NOMO-1 treated with dmso at 0.1 percent for 144 hours (cell line): ENCODE measurements at regions not wholly inside any gene's neighbourhood (a gene's known extent, or its start where the extent isn't known, plus 50 kb on each side); places are given as distances from the start of the nearest gene placed in this dataset.

Source experiments
- DNase-seq: peaks from one replicate; lab custom pipeline; 2025; ENCODE audit not compliant: unreplicated experiment; lab: John Stamatoyannopoulos, UW

- no peak for DNase-seq
Measured at GRCh38 chr1:239322369-239322768, 64.0 kb upstream of the CHRM3 start.

- DNase-seq = no peak
Measured at GRCh38 chr1:239321877-239322276, 64.5 kb upstream of the CHRM3 start.

- DNase-seq = no peak
Measured at GRCh38 chr1:239317948-239318347, 68.4 kb upstream of the CHRM3 start.

GRCh38 chr1:239315631-239316217 is 70.6 kb upstream of the CHRM3 start:
- no peak for DNase-seq

DNA sequence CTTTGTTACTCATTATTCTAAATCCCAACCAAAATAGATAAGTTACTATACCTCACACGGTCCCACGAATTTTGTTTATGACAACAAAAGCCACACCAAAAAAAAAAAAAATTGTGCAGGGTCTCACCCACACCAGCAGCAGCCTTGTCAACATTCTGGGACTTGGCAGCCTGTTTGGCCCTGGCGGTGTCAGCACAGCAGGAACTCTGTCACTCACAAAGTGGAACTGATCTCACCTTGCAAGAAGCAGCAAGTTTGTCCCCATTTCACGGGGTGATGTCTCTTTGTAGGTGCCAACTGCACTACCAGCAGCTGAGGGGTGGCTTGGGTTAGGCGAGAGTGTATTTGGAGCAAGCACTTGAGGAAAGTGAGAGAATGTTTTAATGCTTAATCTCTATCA is 75.0 kb upstream of the CHRM3 start:
- DNase-seq = no peak

DNA sequence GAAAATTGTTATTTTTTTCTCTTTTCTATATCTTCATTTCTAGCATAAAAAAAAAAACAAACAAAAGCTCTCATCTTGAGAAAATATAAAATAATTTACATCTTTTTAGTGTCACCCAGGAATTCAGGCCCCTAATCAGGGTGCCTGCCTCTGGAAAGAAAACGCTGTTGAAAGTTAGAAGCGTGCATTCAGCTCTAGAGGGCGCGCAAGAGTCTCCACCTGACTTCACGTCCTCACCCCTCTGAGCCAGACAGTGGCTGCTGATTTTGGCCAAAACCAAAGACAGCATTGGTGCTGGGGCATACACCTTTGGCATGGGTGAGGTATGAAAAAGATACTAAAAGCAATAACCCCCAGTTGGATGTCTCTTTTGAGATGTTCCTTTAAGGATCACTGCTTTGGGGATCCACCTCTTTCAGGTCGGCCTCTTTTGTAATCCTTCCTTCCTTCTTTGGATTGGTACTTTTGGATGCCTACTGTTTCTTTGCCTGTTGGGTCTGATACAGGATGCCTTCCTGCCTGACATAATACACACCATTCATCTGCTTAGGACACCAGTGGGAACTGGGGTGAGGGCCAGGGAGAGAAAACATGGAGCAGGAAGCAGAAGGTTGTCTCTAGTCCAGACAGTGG is 77.6 kb upstream of the CHRM3 start:
- DNase-seq = no peak

- no peak for DNase-seq
Measured at GRCh38 chr1:239307886-239308285, 78.5 kb upstream of the CHRM3 start.

DNA sequence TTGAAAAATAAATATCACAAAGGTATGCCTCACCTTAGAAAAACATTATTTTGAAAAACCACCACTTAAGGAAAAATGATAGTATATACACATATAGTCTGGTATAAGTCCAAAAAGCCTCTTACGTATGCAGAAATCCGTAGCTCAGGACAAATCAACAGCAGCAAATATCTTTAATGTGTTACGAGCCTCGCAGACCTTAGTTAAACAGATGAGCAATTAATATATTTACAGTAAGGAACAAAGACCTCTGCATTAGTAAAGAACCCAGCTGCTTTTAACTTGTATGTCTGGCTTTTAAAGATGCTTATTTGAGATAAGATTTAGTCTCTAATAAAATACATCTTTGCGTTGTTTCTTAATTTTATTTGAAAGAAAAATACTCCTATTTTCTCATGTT is 79.9 kb upstream of the CHRM3 start:
- no peak for DNase-seq

DNA sequence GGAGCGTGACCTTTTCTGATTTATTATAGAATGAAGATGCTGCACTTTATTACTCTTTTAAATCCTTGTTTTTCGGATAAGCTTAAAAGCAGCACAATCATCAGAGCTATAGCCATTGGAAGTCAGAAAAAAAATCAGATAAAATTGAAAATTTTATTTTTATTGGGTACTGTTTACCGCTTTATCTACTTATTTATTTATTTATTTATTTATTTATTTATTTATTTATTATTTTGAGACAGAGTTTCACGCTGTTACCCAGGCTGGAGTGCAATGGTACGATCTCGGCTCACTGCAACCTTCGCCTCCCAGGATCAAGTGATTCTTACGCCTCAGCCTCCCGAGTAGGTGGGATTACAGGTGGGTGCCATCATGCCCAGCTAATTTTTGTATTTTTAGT is 83.1 kb upstream of the CHRM3 start:
- DNase-seq = no peak

DNA sequence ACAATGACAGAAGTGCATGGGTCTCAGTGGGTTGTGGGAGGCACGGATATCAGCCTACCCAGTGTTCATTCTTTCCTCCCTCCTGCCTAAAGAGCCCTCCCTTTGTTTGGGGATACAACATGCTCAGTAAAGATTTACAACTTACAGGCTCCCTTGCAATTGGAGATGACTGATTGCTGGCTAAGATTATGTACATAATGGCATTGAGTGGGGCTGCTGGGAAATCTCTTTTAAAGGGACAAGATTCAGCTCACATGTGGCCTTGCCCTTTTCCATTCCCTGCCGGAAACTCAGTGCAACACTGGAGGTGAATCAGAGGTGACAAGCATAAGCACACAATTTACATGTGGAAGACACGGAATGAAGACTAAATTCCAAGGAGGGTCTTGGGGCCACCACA is 83.7 kb upstream of the CHRM3 start:
- no peak for DNase-seq

DNA sequence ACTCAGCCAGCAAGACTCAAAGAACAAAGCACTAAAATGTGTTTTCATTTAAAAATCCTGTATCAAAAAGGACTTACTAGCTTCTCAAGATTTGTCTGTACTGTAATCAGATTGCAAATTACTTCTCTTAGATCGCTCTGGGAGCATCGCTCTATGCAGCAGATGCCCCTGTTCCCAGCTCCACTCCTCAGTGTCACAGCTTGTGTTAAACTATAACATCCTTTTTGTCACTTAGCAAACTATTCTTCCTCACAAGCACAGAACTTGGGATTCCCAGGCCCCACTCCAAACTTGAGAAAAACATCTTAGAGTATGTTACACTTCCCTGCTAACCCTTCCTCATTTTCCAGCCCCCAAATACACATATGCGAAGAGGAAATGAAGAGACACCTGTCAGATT is 85.1 kb upstream of the CHRM3 start:
- no peak for DNase-seq

DNA sequence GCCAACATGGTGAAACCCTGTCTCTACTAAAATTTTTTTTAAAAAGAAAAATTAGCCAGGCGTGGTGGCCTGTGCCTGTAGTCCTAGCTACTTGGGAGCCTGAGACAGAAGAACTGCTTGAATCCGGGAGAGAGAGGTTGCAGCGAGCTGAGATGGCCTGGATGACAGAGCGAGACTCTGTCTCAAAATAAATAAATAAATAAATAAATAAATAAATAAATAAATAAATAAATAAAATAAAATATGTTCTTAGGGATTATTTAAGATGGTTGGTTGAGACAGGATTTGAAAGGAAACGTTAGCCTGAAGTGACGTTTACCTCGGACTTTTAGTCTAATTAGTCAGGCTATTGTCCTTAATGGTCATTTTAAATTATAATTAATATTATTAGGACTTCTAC is 88.5 kb upstream of the CHRM3 start:
- DNase-seq = no peak

DNA sequence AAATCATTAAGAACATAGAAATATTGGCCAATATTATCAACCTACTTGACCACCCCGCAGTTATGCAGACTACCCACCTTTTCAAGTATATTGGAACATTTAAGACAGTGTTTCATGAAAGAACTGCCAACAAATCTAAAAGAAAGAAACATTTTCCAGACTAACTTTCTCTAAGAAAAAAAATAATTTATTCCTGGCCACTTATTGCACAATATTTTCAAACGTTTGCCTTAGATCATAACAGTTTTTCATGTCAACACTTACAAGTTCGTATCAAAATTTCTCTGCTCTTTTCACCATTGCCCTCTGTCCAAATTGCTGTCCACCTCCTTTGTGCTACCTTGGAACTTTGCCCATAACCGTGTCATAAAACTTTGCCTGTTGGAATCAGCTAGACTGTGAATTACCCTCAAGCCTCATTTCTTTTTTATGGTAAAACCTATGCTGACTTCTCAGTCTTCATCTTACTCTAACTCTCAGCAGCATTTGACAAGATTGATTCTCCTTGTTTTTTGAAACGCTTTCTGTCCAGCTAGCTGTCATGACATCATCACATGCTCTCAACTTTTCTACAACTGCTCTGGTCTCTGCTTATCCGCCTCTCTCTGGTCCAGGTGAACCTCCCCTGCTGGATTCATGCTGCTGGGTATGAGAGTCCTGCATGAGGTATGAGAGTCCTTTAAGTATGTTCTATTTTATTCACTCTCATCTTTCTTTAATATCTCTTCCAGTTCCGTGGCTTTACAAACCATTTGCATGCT is 92.8 kb upstream of the CHRM3 start:
- no peak for DNase-seq

DNA sequence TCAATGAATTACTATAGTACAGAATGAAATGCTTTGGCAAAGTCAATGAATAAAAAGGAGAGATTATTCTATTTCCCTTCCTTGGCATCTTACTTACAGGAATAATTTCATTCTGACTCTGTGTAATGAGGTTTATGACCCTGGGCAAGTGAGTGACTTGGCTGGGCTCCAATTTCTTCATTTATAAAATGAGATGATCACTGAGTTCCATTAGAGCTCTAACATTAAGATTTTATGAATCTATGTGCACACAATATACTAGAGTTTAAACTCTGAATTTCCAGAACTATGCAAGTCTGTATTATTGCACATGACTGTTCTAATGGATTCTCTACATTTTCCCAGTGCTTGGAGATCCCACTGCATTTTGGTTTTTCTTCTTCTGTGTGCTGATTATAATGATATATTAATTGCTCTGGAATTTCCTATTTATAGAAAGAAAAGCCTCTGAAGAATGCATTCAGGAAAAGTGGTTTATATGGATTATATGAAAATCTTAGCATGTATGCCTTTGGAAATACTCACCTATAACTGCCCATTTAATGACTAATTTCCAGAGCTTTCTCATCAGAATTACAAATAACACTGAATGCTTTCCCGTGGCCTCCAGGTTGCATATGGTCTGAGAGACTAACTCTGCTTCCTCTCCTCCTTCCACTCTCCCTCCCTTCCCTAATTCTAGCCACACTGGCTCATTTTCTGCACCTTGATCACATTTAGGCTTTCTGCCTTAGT is 97.4 kb upstream of the CHRM3 start:
- DNase-seq = no peak

GRCh38 chr1:239287296-239287695 is 99.1 kb upstream of the CHRM3 start:
- DNase-seq = no peak

DNA sequence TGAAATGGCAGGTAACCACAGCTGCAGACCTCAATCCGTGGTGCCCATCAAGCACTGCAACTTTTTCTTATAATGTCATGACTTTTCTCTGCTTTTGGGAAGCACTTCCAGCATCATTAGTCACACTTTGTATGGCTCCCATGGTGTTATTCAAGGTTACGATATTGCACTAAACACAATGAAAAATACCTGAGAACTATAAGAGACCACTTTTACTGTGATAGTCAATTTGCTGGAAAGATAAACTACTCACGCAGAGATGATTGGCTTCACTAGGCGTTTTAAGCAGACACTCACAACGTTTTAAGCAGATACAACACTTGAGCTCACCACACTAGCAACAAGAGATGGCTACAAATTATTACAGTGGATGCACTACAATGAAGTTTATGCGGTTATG is 103.2 kb upstream of the CHRM3 start:
- no peak for DNase-seq

GRCh38 chr1:239282411-239282810 is 104.0 kb upstream of the CHRM3 start:
- DNase-seq = no peak

GRCh38 chr1:239276051-239276450 is 110.3 kb upstream of the CHRM3 start:
- no peak for DNase-seq

- no peak for DNase-seq
Measured at GRCh38 chr1:239274242-239274830, 112.0 kb upstream of the CHRM3 start.

- DNase-seq = no peak
Measured at GRCh38 chr1:239270509-239270908, 115.9 kb upstream of the CHRM3 start.

GRCh38 chr1:239269706-239270105 is 116.7 kb upstream of the CHRM3 start:
- DNase-seq = no peak
